HG03175 (cell line): ENCODE measurements at regions not wholly inside any gene's neighbourhood (a gene's known extent, or its start where the extent isn't known, plus 50 kb on each side); places are given as distances from the start of the nearest gene placed in this dataset.
"Not testable (repeated sequence)": the region's sequence is repeated elsewhere in the genome, so short reads cannot be mapped to it uniquely, and the experiment has no call there.

Source experiments
- ATAC-seq: cut with Tn5 transposase; IDR thresholded peaks from one replicate; pipeline ENCODE4 v1.9.1; 2021; ENCODE audit warnings: mild to moderate bottlenecking, moderate library complexity; ENCODE audit not compliant: unreplicated experiment

- ATAC-seq = no peak
Measured at GRCh38 chr15:30830961-30831360, 72.8 kb upstream of the FAN1 start.

DNA sequence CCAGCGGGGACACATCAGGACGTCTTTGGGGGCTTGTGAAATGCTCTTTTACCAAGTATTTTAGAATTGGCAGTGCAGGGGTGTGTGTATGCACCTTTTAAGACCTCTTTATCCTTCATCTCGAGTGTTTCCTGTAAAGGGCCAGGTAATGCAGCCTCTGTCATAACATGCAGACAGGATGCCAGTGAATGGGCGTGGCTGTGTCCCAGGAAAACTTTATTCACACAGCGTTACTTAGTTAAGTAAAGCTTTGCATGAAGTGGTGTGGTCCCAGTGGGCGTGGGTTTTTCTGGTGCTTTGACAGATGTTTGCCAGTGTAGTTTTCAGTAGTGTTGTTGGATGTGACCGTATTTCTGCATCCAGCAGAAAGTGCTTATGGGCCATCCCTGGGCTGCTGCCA, 70.3 kb upstream of the FAN1 start:
- not testable (repeated sequence) for ATAC-seq

- not testable (repeated sequence) for ATAC-seq
Measured at GRCh38 chr15:30841639-30842038, 62.1 kb upstream of the FAN1 start.

DNA sequence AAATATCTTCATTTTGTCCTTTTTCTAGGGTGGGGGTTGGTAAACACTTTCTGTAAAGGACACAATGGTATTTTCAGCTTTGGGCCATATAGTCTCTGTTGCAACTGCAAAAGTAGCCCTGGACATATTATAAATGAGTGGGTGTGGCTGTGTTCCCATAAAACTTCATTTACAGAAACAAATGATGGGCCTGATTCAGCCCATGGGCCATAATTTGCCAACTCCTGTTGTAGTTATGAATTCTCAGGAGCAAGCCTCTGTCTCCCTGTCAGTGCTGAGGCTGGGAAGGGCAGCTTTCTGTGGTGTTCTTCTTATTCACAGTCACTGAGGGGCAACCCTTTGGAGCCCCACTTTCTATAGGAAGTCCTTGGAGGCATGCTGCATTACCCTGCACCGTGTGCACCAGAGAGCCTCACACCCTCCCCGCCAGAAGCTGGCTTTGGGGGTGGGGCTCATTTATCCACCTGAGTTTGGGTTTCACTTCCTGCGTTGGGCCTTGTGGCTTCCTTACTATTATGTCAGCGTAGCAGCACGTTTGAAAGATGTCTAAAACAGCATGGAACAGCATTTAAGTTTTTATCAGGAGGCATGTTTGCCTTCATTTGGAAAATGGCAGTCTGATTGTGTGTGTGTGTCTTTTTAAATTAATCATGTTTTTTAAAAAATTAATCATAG, 60.8 kb upstream of the FAN1 start:
- ATAC-seq = peak; percentile 84

DNA sequence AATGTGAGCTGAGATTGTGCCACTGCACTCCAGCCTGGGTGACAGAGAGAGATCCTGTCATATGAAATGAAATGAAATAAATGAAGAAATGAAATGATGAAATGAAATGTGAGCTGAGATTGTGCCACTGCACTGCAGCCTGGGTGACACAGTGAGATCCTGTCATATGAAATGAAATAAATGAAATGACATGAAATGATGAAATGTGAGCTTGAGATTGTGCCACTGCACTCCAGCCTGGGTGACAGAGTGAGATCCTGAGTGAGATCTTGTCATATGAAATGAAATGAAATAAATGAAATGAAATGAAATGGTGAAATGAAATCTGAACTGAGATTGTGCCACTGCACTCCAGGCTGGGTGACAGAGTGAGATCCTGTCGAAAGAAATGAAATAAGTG, 58.2 kb upstream of the FAN1 start:
- not testable (repeated sequence) for ATAC-seq
